ENCODE measurements at regions not wholly inside any gene's neighbourhood (a gene's known extent, or its start where the extent isn't known, plus 50 kb on each side); places are given as distances from the start of the nearest gene placed in this dataset.

DNA sequence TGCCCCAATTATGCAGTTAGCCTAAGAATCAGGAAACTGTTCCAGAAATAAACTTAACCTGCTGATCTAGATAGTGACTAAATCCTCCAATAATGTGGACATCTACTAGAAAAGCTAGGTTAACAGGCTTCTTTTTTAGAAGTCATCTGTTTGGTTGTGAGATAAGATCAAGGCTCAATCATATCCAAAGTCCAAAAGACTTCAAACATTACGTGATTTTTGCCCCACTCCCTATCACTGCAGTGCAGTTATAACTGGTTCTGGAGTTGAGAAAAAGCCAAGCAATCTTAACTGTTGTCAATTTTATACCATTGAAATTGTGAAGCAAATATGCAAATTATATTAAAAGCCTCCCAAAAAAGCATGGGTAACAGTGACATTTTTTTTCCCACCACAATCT lies 781.4 kb downstream of the KLHL13 start:
- no peak overlapping the region for H3K4me3 ChIP-seq (ENCODE audit: low read length)
- TF ChIP-seq, protein P1, sequence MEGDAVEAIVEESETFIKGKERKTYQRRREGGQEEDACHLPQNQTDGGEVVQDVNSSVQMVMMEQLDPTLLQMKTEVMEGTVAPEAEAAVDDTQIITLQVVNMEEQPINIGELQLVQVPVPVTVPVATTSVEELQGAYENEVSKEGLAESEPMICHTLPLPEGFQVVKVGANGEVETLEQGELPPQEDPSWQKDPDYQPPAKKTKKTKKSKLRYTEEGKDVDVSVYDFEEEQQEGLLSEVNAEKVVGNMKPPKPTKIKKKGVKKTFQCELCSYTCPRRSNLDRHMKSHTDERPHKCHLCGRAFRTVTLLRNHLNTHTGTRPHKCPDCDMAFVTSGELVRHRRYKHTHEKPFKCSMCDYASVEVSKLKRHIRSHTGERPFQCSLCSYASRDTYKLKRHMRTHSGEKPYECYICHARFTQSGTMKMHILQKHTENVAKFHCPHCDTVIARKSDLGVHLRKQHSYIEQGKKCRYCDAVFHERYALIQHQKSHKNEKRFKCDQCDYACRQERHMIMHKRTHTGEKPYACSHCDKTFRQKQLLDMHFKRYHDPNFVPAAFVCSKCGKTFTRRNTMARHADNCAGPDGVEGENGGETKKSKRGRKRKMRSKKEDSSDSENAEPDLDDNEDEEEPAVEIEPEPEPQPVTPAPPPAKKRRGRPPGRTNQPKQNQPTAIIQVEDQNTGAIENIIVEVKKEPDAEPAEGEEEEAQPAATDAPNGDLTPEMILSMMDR (IDR thresholded peaks at IDR 0.05; ENCODE audit: insufficient read depth, low read depth, low read length, missing control alignments), result no peak

DNA sequence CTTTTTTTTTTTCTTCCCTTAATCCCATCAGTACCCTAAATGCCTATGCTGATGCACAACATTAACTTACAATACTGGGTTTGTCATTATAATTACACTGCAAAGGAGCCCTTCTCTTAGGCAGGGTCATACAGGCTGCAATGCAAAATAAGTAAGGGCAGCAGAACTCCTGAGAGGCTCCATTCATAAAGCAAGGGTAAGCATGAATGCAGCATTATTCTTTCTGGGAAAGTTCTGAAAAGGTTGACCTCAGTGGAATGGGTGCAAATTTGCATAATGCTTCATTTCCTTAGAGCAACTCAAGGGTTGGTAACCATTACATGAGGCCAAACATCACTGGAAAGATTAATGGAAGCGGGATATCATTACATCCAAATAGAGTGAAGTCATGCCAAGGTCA lies 789.2 kb downstream of the KLHL13 start:
- TF ChIP-seq, protein P1 (IDR thresholded peaks at IDR 0.05; ENCODE audit: insufficient read depth, low read depth, low read length, missing control alignments), result no peak
- H3K4me3 ChIP-seq (ENCODE audit: low read length), result no peak overlapping the region
- no peak for DNase-seq (ENCODE audit: low read depth)

More for the DNA sequence above, 781.4 kb downstream of the KLHL13 start:
- DNase-seq (ENCODE audit: low read depth), result no peak

DNA sequence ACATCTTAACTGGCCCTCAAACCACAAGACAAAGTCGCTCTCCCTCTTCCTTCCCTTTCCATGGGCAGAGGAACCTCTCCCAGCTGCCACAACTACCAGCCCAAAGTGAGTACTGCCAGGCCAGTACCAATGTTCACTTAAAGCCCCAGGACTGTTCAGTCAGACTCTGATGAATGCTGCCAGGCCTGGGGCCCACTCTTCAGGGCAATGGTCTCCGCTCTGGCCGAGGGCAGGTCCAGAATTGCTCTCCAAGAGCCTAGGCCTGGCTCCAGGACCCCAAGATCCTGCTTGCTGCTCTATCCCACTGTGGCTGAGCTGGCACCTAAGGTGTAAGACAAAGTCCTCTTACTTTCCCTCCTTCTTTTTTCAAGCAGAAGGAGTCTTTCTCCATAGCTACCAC lies 790.9 kb downstream of the KLHL13 start:
- no peak for DNase-seq (ENCODE audit: low read depth)
- H3K4me3 ChIP-seq (ENCODE audit: low read length), result no peak overlapping the region
- TF ChIP-seq, protein P1 (IDR thresholded peaks at IDR 0.05; ENCODE audit: insufficient read depth, low read depth, low read length, missing control alignments), result no peak

DNA sequence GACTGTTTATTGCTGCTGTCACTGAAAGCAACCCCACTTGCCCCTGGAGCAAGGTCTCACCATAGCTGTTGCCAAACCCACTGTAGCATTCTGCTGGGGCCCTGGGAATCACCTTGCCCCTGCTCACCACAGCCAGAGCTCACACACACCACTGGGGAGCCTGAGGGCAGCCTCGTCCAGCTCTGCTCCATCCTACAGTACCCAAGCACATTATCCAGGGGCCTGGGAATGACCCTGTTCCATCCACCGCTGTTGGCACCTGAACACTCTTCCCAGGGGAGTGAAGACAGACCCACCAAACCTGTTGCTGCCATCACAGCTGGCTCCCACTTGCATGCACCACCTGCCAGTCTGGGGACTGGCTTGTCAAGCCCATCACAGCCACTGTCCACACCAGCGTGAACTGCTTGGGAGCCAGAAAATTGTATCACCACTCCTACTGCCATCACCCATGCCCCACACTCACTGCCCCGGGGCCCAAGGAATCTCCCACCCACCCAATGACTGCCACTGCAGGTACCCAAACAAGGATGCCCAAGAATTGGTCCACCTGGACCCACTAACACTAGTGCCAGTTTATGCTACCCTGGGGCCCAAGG lies 811.3 kb downstream of the KLHL13 start:
- no peak overlapping the region for H3K4me3 ChIP-seq (ENCODE audit: low read length)
- DNase-seq (ENCODE audit: low read depth), result no peak
- TF ChIP-seq, protein P1 (IDR thresholded peaks at IDR 0.05; ENCODE audit: insufficient read depth, low read depth, low read length, missing control alignments), result no peak

DNA sequence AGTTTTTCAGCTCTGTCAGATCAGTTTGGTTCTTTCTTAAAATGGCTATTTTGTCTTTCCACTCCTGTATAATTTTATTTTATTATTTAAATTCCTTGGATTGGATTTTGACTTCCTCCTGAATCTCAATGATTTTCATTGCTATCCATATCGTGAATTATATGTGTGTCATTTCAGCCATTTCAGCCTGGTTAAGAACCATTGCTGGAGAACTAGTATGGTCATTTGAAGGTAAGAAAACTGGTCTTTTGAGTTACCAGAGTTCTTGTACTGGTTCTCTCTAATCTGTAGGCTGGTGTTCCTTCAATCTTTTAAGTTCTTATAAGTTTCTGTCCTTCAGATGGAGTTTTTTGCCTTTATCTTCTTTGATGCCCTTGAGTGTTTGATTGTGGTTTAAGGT lies 815.5 kb downstream of the KLHL13 start:
- TF ChIP-seq, protein P1 (IDR thresholded peaks at IDR 0.05; ENCODE audit: insufficient read depth, low read depth, low read length, missing control alignments), result no peak
- H3K4me3 ChIP-seq (ENCODE audit: low read length), result no peak overlapping the region
- no peak for DNase-seq (ENCODE audit: low read depth)

DNA sequence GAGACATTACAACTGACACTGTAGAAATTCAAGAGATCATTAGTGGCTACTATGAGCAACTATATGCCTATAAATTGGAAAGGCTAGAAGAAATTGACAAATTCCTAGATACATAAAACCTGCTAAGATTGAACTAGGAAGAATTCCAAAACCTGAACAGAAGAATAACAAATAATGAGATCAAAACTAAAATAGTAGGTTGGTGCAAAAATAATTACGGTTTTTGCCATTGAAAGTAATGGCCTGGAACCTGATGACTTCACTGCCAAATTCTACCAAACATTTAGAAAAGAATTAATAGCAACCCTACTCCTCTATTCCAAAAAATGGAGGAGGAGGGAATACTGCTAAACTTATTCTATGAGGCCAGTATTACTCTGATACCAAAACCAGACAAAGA lies 824.9 kb downstream of the KLHL13 start:
- no peak overlapping the region for H3K4me3 ChIP-seq (ENCODE audit: low read length)
- TF ChIP-seq, protein P1 (IDR thresholded peaks at IDR 0.05; ENCODE audit: insufficient read depth, low read depth, low read length, missing control alignments), result no peak
- no peak for DNase-seq (ENCODE audit: low read depth)

DNA sequence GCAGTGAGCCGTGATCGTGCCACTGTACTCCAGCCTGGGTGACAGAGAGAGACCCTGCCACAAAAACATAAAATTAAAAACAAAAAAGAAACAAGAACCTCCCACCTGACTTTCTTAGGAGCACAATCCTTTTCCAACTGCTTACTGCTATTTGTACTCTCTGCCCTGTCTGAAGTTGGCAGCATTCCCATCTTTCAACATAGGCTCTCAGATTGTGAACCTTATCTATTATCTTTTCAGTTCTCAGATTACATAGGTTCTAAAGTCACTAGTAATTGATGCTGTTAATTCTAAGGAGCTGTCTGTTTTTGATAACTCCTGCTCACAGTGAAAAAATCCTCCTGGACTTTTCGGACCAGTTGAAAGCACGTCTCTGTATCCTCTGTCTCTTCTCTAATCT lies 812.2 kb upstream of the CT83 start:
- TF ChIP-seq, protein P1 (IDR thresholded peaks at IDR 0.05; ENCODE audit: insufficient read depth, low read depth, low read length, missing control alignments), result no peak
- no peak overlapping the region for H3K4me3 ChIP-seq (ENCODE audit: low read length)
- no peak for DNase-seq (ENCODE audit: low read depth)
